K562 (cell line): ENCODE measurements at regions not wholly inside any gene's neighbourhood (a gene's known extent, or its start where the extent isn't known, plus 50 kb on each side); places are given as distances from the start of the nearest gene placed in this dataset.

Experiments used
- CBX1 ChIP-seq: sonication (generic); IDR thresholded peaks from 2 replicates; pipeline ENCODE4 v1.6.1; 2016; ENCODE audit warnings: antibody characterized with exemption, low read depth, mild to moderate bottlenecking
- GATAD2A ChIP-seq: fragments of 450-650 bp; IDR thresholded peaks from 2 replicates; pipeline ENCODE4 v1.6.1; 2017
- GMEB1 ChIP-seq: fragments of 250-450 bp; sonication (Bioruptor Pico); IDR thresholded peaks from 2 replicates; pipeline ENCODE4 v1.4.0; 2020; ENCODE audit warnings: mild to moderate bottlenecking
- KDM4B ChIP-seq, 2 experiments: fragments of 450-650 bp in 1 of 2; sonication (generic) in 1 of 2; IDR thresholded peaks; 2 replicates each; pipeline ENCODE4 v1.6.1; 2016 to 2017; ENCODE audit warnings: borderline replicate concordance in 2 of 2, antibody characterized with exemption in 1 of 2, low read depth in 1 of 2, mild to moderate bottlenecking in 1 of 2
- NR1H2 ChIP-seq: sonication (generic); formaldehyde crosslinking; IDR thresholded peaks from 2 replicates; pipeline ENCODE4 v1.4.0; 2020; ENCODE audit warnings: mild to moderate bottlenecking, missing genetic modification reagents
- NUFIP1 ChIP-seq: fragments of 450-650 bp; IDR thresholded peaks from 2 replicates; pipeline ENCODE4 v1.6.1; 2018; ENCODE audit not compliant: partially characterized antibody
- RAD51 ChIP-seq: fragments of 450-650 bp; IDR thresholded peaks from 2 replicates; pipeline ENCODE4 v1.7.1; 2016; ENCODE audit warnings: low read depth, mild to moderate bottlenecking, borderline replicate concordance
- RERE ChIP-seq: sonication (generic); formaldehyde crosslinking; IDR thresholded peaks from 2 replicates; pipeline ENCODE4 v1.8.0; 2023; ENCODE audit warnings: missing genetic modification reagents, mild to moderate bottlenecking, borderline replicate concordance
- RNF2 ChIP-seq: sonication (generic); IDR thresholded peaks from 2 replicates; pipeline ENCODE4 v1.6.1; 2016
- RREB1 ChIP-seq: fragments of 250-450 bp; sonication (Bioruptor Pico); IDR thresholded peaks from 2 replicates; pipeline ENCODE4 v1.4.0; 2020
- ZBTB7A ChIP-seq: IDR thresholded peaks from 2 replicates; pipeline ENCODE4 v1.6.1; 2011; ENCODE audit warnings: low read depth, mild to moderate bottlenecking, low read length, moderate library complexity, borderline replicate concordance; ENCODE audit not compliant: control insufficient read depth
- ZNF143 ChIP-seq: sonication (generic); formaldehyde crosslinking; IDR thresholded peaks from 2 replicates; pipeline ENCODE4 v1.9.0; 2022; ENCODE audit warnings: mild to moderate bottlenecking, missing genetic modification reagents
- TF ChIP-seq, protein P1 (sequence below): fragments of 250-450 bp; sonication (Bioruptor Pico); IDR thresholded peaks from 2 replicates; pipeline ENCODE4 v1.8.0; 2021; ENCODE audit warnings: moderate library complexity, mild to moderate bottlenecking, inconsistent platforms
- TF ChIP-seq, protein P2 (sequence below): fragments of 450-650 bp; formaldehyde crosslinking; IDR thresholded peaks from 2 replicates; pipeline ENCODE4 v1.4.0; 2020; ENCODE audit warnings: mild to moderate bottlenecking, moderate library complexity

DNA sequence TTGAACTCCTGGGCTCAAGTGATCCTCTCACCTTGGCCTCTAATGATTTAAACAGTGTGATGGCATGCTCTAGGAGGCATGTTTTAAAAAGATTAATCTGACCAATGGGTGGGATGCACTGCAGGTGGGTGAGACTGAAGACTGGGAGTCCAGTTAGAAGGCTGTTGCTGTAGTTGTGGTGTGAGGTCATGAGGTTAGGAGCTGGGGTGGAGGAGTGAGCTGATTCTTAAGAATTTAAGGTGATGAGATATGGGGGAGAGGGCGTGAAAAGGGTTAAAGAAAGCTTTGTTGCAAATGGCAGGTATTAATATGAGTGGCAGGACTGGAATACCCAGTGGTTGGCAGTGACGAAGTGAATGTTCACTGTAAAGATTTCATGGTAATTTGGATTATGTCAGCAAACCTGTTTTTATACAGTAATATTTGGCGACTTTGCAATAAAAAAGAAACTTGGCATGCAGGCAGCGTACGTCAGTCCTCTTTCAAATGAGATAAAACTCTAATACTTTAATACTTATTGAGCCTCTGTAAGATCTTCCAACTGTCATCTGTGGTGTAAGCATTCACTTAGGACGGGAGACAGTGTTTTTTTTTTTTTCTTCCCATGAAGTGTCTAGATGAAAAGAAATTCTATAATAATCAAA, 72.8 kb upstream of the MTPN start (continued):
- TF ChIP-seq, protein P1, sequence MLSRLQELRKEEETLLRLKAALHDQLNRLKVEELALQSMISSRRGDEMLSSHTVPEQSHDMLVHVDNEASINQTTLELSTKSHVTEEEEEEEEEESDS (CRISPR knock-in tag): no peak
- TF ChIP-seq, protein P2, sequence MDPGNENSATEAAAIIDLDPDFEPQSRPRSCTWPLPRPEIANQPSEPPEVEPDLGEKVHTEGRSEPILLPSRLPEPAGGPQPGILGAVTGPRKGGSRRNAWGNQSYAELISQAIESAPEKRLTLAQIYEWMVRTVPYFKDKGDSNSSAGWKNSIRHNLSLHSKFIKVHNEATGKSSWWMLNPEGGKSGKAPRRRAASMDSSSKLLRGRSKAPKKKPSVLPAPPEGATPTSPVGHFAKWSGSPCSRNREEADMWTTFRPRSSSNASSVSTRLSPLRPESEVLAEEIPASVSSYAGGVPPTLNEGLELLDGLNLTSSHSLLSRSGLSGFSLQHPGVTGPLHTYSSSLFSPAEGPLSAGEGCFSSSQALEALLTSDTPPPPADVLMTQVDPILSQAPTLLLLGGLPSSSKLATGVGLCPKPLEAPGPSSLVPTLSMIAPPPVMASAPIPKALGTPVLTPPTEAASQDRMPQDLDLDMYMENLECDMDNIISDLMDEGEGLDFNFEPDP: no peak
- TF ChIP-seq ZBTB7A: no peak
- TF ChIP-seq RNF2: no peak
- TF ChIP-seq NUFIP1: no peak
- TF ChIP-seq RAD51: no peak
- TF ChIP-seq RREB1 (CRISPR knock-in tag): no peak
- TF ChIP-seq GMEB1 (CRISPR knock-in tag): no peak
- TF ChIP-seq RERE (CRISPR knock-in tag): no peak
- TF ChIP-seq KDM4B (IDR thresholded peaks at IDR 0.05; ENCODE audit: borderline replicate concordance in 2 of 2, low read depth in 1 of 2): no peak
- TF ChIP-seq ZNF143 (CRISPR knock-in tag): no peak
- no peak for TF ChIP-seq GATAD2A
- no peak for TF ChIP-seq CBX1
- no peak for TF ChIP-seq NR1H2 (CRISPR knock-in tag)
